ENCODE measurements at regions not wholly inside any gene's neighbourhood (a gene's known extent, or its start where the extent isn't known, plus 50 kb on each side); places are given as distances from the start of the nearest gene placed in this dataset.

- Mint-ChIP-seq H3K27me3 (ENCODE audit: low read depth) (no peaks in the 10 kb centered on the region), H3K36me3 (ENCODE audit: insufficient read depth in 1 of 3, low read depth in 3 of 3) (peaks cover 0 to 25% (median 3%) of the 10 kb centered on the region in 3 experiments; a peak in 4 of 7 replicates), H3K9me3 (peaks cover 12 to 14% of the 10 kb centered on the region in 2 experiments), H3K4me1 (peaks cover 10 to 25% of the 10 kb centered on the region in 2 experiments), H3K27ac (no peak overlapping the region; a peak in 1 of 7 replicates), H3K4me3 (no peak overlapping the region)
- Histone ChIP-seq H3K14ac (ENCODE audit: insufficient read depth, low read length) (no peak overlapping the region), H3K9ac (ENCODE audit: extremely low read depth, insufficient read length, low read length) (no peak overlapping the region), H2BK12ac (ENCODE audit: insufficient read length, low read depth, low read length) (no peak overlapping the region), H3T11ph (ENCODE audit: low read length) (no peak overlapping the region), H3K79me2 (ENCODE audit: insufficient read depth, low read length) (no peaks in the 10 kb centered on the region), H2BK20ac (ENCODE audit: low read depth, low read length, poor library complexity, severe bottlenecking) (no peak overlapping the region), H3K79me1 (ENCODE audit: insufficient read depth, low read depth, low read length, poor library complexity, severe bottlenecking) (no peaks in the 10 kb centered on the region), H2AFZ (ENCODE audit: low read length) (no peak overlapping the region), H3K23me2 (ENCODE audit: insufficient read length, low read depth, low read length, poor library complexity, severe bottlenecking) (no peaks in the 10 kb centered on the region), H4K20me1 (ENCODE audit: control insufficient read depth, insufficient read depth, insufficient read length) (no peaks in the 10 kb centered on the region), H4K8ac (replicated peaks; ENCODE audit: insufficient read length, low read depth, low read length) (no peak overlapping the region), H2AK5ac (ENCODE audit: insufficient read length, low read length) (no peak overlapping the region), H2BK120ac (ENCODE audit: low read depth, low read length, poor library complexity, severe bottlenecking) (no peak overlapping the region), H3K4me2 (ENCODE audit: insufficient read depth, insufficient read length, low read length) (no peak overlapping the region), H3K4me1 (ENCODE audit: insufficient read depth, low read length) (no peaks in the 10 kb centered on the region), H3K4ac (ENCODE audit: low read depth, low read length) (no peak overlapping the region), H3K9me3 (ENCODE audit: control insufficient read depth, low read depth, low read length) (no peaks in the 10 kb centered on the region), H3K56ac (ENCODE audit: insufficient read length, low read depth, low read length) (no peak overlapping the region), H2BK15ac (ENCODE audit: low read depth, low read length) (no peak overlapping the region), H3K18ac (ENCODE audit: insufficient read length, low read depth, low read length) (no peak overlapping the region), H3K23ac (ENCODE audit: insufficient read length, low read depth, low read length) (no peak overlapping the region), H4K91ac (ENCODE audit: insufficient read length, low read depth, low read length) (no peak overlapping the region), H3K27me3 (ENCODE audit: insufficient read depth, low read length) (no peaks in the 10 kb centered on the region), H3K27ac (ENCODE audit: insufficient read length, low read depth, low read length) (no peak overlapping the region), H2BK5ac (ENCODE audit: insufficient read length, low read length) (no peak overlapping the region), H4K5ac (ENCODE audit: insufficient read length, low read depth, low read length) (no peak overlapping the region)
- no CpG with 5 or more reads among the region's 5 CpGs for WGBS (ENCODE audit: extremely low coverage, insufficient read length, low lambda C conversion rate)
- TF ChIP-seq CTCF (conservative IDR thresholded peaks at IDR 0.05), result no peak
- DNase-seq, result no peak
These were observed 87.3 kb upstream of the SH3BP4 start for GRCh38 chr2:234864506-234864905.
